ENCODE measurements at regions not wholly inside any gene's neighbourhood (a gene's known extent, or its start where the extent isn't known, plus 50 kb on each side); places are given as distances from the start of the nearest gene placed in this dataset.

DNA sequence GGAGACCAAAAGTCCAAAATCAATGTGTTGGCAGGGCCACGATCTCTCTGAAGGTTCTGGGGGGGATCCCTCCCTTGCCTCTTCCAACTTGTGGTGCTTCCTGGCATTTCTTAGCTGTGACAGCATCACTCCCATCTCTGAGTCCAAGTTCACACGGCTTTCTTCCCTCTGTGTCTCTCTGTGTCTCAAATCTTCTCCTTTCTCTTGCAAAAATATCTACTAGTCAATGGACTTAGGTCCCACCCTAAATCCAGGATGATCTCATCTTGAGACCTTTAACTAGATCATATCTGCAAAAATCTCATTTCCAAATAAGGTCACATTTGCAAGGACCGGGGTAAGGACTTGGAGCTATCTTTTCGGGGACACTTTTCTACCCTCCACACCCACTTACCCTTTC is 186.1 kb downstream of the HSD17B3 start:
- TF ChIP-seq CTCF (conservative IDR thresholded peaks at IDR 0.05) (no peak), ZFX (IDR thresholded peaks at IDR 0.05) (no peak)

Measured in C4-2B (cell line).